IgD-negative memory B cell (primary cell): ENCODE measurements at regions not wholly inside any gene's neighbourhood (a gene's known extent, or its start where the extent isn't known, plus 50 kb on each side); places are given as distances from the start of the nearest gene placed in this dataset.

Experiments
- H3K27ac Mint-ChIP-seq, 3 donors: one replicate each; pipeline ENCODE4 v1.8.0; 2020 to 2022; ENCODE audit warnings: mild to moderate bottlenecking in 3 of 3, mixed read lengths in 3 of 3, moderate library complexity in 1 of 3
- H3K27me3 Mint-ChIP-seq: one replicate; pipeline ENCODE4 v1.8.0; 2021; ENCODE audit warnings: mixed read lengths
- H3K36me3 Mint-ChIP-seq: one replicate; pipeline ENCODE4 v1.8.0; 2020; ENCODE audit warnings: mild to moderate bottlenecking, mixed read lengths
- H3K4me1 Mint-ChIP-seq, 3 donors: one replicate each; pipeline ENCODE4 v1.8.0; 2020 to 2022; ENCODE audit warnings: mixed read lengths in 3 of 3, mild to moderate bottlenecking in 1 of 3
- H3K4me3 Mint-ChIP-seq, 4 donors: one replicate each; pipeline ENCODE4 v1.8.0; 2020 to 2022; ENCODE audit warnings: mild to moderate bottlenecking in 4 of 4, mixed read lengths in 4 of 4, moderate library complexity in 3 of 4
- H3K9me3 Mint-ChIP-seq, 3 donors: one replicate each; pipeline ENCODE4 v1.8.0; 2020 to 2021; ENCODE audit warnings: mixed read lengths in 3 of 3, mild to moderate bottlenecking in 1 of 3

DNA sequence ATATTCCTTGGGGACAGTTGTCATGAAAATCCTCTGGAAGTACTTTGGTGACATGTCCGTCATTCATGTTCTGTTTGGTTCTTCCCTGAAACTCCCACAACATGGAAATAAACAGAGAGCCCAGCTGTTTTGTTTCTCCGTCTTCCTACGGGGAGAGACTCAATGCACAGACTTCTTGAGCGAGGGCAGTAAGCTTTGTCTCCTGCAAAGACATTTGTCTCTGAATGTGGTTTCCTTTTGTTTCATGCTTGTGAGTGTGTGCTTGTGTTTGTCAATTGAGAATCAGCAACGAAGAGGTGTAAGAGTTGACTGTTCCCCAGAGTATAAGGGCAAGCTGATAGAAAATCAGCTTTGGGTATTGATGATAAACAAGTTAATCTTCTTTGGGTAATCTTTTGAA is 643.0 kb upstream of the RBFOX1 start:
- H3K4me1 Mint-ChIP-seq = no peaks in the 10 kb centered on the region
- H3K9me3 Mint-ChIP-seq = peaks cover 5 to 19% (median 12%) of the 10 kb centered on the region in 3 donors
- H3K4me3 Mint-ChIP-seq = no peak overlapping the region
- H3K36me3 Mint-ChIP-seq = peaks cover 3% of the 10 kb centered on the region
- H3K27me3 Mint-ChIP-seq = no peaks in the 10 kb centered on the region
- H3K27ac Mint-ChIP-seq = no peak overlapping the region

DNA sequence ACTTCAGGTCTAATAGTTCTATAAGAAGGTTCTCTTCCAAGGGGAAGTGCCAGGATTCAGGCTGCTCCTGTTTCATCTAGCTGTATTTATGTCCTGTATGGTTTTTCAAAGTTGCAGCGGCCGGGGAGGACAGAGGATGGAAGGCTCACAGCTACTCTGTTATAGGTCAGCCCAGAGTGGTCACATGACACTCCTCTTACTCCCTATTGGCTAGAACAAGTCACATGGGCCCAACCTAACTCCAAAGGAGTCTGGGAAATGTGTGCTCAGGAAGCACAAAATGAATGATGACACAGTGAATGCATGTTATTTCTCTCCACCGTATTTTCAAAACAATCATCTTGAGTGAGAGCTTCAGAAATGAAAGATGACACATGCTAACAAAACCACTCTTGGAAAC is 645.1 kb upstream of the RBFOX1 start:
- H3K27me3 Mint-ChIP-seq = no peaks in the 10 kb centered on the region
- H3K36me3 Mint-ChIP-seq = peaks cover 3% of the 10 kb centered on the region
- no peak overlapping the region for H3K27ac Mint-ChIP-seq
- H3K9me3 Mint-ChIP-seq = peaks cover 5 to 19% (median 12%) of the 10 kb centered on the region in 3 donors
- no peak overlapping the region for H3K4me3 Mint-ChIP-seq
- no peaks in the 10 kb centered on the region for H3K4me1 Mint-ChIP-seq

DNA sequence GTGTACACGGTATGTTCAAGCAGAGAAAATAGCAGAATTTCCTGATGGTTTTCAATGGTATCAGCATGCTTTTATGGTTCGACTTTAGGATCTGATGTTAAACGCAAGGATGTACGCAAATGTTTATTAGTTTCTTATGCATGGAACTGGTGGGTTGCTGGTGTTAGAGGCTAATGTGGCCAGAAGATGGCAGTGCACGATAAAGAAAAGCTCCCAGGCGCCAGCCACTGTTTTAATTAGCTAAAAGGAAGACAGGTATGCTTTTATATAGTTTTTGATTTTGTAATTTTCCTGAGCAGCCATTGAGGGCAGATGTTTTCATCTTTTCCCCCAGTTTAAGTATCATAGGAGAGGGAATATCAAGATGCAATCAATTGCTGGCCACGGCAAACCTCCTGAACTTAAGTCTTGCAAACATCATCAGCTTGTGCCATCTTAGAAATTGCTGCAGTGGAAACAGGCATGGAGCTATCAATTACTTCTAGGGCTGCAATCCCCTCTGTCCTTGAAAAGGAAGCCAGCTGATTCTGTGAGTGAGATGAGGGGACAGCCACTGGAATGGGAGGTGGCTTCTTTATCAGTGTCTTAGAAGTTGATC is 648.5 kb upstream of the RBFOX1 start:
- Mint-ChIP-seq H3K36me3 (peaks cover 3% of the 10 kb centered on the region), H3K9me3 (peaks cover 5 to 19% (median 17%) of the 10 kb centered on the region in 3 donors), H3K27ac (no peak overlapping the region), H3K4me1 (no peaks in the 10 kb centered on the region), H3K4me3 (no peak overlapping the region), H3K27me3 (no peaks in the 10 kb centered on the region)

DNA sequence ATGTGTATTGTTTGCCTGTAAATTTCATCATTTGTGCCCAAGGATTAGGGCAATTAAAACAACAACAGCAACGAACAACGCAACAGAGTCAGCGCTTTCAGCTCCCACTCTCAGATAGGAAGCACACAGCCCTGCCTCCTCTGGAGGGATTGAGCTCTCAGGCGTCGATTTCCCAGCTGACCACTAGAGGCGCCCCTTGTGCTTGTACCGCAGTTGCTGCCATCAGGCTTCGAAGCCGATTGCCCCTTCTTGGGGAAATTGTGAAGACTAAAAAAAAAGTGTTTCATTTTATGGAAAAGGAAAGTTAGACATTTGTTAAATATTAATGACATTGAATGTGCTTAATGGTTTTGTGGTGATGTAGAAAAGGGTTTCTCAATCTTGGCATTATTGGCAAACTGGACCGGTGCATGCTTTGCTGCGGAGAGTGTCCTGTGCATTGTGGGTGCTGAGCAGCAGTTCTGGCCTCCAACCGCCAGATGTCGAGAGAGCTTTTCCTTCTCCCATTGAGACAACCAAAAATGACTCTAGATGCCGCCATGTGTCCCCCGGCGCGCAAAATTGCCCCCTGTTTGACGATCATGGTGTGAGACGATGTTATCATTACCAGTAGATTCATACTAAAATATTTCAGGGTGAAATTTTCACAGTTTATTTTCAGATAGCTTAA is 650.4 kb upstream of the RBFOX1 start:
- Mint-ChIP-seq H3K4me3 (no peak overlapping the region), H3K27me3 (no peaks in the 10 kb centered on the region), H3K27ac (no peak overlapping the region), H3K4me1 (no peaks in the 10 kb centered on the region), H3K9me3 (peaks cover 5 to 11% (median 9%) of the 10 kb centered on the region in 3 donors), H3K36me3 (no peaks in the 10 kb centered on the region)

DNA sequence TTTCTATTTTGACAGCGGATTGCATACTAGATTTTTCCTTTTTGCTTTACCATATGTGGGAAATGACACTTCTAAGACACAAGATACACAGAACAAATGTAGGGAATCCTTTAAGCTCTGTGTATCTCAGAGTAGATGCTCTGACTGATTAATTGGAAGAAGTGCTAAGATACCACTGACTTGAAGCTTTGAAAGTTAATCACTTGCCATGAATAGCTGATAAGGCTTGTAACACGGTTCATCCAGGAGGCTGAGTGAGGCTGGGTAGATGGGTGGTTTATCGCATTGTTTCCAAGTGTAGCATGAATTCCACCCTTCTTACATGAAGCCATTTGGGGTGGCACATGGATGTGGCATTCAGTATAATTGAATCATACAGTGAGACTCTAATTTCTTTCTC is 654.1 kb upstream of the RBFOX1 start:
- Mint-ChIP-seq H3K27me3 (no peaks in the 10 kb centered on the region), H3K4me3 (no peak overlapping the region), H3K27ac (no peak overlapping the region), H3K4me1 (no peaks in the 10 kb centered on the region), H3K9me3 (peaks cover 1 to 19% (median 3%) of the 10 kb centered on the region in 3 donors), H3K36me3 (no peaks in the 10 kb centered on the region)

DNA sequence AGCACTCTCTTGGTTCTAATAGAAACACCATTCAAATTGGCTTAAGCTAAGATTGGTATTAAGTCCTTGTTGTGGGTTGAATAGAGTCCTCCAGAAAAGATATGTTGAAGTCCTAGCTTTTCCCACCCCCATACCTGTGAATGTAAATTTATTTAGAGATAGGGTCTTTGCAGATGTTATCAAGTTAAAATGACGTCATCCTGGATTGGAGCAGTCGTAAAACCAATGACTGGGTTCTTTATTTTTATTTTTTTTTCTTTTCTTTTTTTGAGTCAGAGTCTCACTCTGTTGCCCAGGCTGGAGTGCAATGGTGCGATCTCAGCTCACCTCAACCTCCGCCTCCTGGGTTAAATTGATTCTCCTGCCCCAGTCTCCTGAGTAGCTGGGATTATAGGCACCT is 658.6 kb upstream of the RBFOX1 start:
- Mint-ChIP-seq H3K36me3 (no peaks in the 10 kb centered on the region), H3K9me3 (peaks cover 3 to 14% (median 5%) of the 10 kb centered on the region in 3 donors), H3K27ac (no peak overlapping the region), H3K27me3 (no peaks in the 10 kb centered on the region), H3K4me3 (no peak overlapping the region), H3K4me1 (no peaks in the 10 kb centered on the region)

DNA sequence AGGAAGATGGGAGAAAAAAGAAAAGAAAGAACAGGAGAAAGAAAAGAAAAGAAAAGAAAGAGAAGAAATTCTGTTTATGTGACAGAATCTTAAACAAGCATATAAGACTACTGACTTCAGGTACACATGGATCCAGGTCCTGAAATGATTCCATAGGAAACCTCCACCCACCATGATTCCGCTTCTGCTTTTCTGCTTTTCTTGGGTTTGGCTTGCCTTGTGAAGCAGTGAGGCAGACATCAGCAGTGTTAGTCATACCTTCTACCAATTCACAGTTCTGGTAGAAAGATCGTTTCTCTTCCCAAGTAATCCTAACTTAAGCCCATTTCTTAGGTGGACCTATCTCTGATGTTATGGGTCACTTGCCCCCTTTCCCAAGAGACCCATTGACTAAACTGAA is 660.1 kb upstream of the RBFOX1 start:
- Mint-ChIP-seq H3K9me3 (peaks cover 3 to 19% (median 4%) of the 10 kb centered on the region in 3 donors), H3K27ac (no peak overlapping the region), H3K27me3 (no peaks in the 10 kb centered on the region), H3K36me3 (no peaks in the 10 kb centered on the region), H3K4me3 (no peak overlapping the region), H3K4me1 (no peaks in the 10 kb centered on the region)

DNA sequence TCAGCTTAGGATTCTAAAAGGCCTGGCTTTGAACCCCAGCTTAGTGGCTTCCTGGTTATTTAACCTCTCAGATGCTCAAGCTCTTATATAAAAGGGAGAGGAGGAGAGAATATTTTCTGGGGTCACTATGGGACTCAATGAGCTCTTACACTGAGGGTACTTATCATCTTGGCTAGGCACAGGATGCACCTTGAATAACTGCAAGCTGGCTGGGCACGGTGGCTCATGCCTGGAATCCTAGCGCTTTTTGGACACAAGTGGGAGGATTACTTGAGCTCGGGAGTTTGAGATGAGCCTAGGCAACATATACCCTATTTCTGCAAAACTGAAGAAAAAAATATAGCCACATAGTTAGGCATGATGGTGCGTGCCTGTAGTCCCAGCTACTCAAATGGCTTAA is 665.3 kb upstream of the RBFOX1 start:
- H3K4me1 Mint-ChIP-seq = no peaks in the 10 kb centered on the region
- no peaks in the 10 kb centered on the region for H3K36me3 Mint-ChIP-seq
- peaks cover 0 to 8% (median 6%) of the 10 kb centered on the region in 3 donors for H3K9me3 Mint-ChIP-seq
- no peaks in the 10 kb centered on the region for H3K27me3 Mint-ChIP-seq
- no peak overlapping the region for H3K27ac Mint-ChIP-seq
- H3K4me3 Mint-ChIP-seq = no peak overlapping the region

DNA sequence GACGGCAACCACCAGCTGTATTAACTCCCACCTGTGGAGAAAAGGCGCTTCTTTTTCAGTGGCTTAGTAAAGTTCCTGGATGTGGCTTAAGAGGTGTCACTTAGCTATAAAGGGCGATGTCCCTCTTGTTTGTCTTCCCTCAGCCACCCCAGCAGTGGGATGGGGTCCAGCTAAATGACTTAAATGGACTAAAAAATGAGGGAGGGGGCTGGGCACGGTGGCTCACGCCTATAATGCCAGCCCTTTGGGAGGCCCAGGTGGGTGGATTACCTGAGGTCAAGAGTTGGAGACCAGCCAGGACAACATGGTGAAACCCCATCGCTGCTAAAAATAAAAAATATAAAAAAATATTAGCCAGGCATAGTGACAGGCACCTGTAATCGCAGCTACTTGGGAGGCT is 667.5 kb upstream of the RBFOX1 start:
- H3K4me1 Mint-ChIP-seq = no peaks in the 10 kb centered on the region
- no peak overlapping the region for H3K27ac Mint-ChIP-seq
- H3K9me3 Mint-ChIP-seq = peaks cover 3 to 8% (median 4%) of the 10 kb centered on the region in 3 donors
- no peaks in the 10 kb centered on the region for H3K27me3 Mint-ChIP-seq
- H3K36me3 Mint-ChIP-seq = no peaks in the 10 kb centered on the region
- no peak overlapping the region for H3K4me3 Mint-ChIP-seq

DNA sequence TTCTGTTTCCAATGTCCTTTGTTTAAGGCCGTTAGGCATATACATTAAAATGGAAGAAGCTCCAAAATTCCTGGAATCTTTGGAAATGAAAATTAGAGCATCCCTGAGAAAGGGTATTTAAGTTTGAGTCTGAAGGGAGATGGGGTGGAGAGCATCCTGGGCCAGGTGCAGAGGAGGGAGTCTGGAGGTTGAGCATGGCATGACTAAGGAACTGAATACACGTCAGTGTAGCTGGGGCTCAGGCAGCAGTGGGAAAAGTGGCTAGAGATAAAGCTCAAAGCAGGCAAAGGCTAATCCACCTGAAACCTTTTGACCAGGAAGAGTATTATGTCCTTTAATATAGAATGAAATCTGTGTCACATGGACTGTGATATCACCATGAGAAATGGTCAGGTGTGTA is 669.0 kb upstream of the RBFOX1 start:
- Mint-ChIP-seq H3K27ac (no peak overlapping the region), H3K4me3 (no peak overlapping the region), H3K27me3 (no peaks in the 10 kb centered on the region), H3K9me3 (peaks cover 3 to 8% (median 4%) of the 10 kb centered on the region in 3 donors), H3K4me1 (no peaks in the 10 kb centered on the region), H3K36me3 (no peaks in the 10 kb centered on the region)

DNA sequence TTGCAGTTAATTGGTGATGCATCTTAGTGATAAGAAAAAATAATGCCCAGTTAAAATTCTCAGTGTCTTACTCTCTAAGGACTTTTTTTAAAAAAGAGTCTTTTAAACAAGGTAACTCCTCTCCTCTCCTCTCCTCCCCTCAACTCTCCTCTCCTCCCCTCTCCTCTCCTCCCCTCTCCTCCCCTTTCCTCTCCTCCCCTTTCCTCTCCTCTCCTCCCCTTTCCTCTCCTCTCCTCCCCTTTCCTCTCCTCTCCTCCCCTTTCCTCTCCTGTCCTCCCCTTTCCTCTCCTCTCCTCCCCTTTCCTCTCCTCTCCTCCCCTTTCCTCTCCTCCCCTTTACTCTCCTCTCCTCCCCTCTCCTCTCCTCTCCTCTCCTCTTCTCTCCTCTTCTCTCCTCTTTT is 675.9 kb upstream of the RBFOX1 start:
- Mint-ChIP-seq H3K4me1 (no peaks in the 10 kb centered on the region), H3K36me3 (no peaks in the 10 kb centered on the region), H3K27me3 (no peaks in the 10 kb centered on the region), H3K27ac (no peak overlapping the region), H3K9me3 (peaks cover 3 to 6% (median 4%) of the 10 kb centered on the region in 3 donors), H3K4me3 (no peak overlapping the region)

DNA sequence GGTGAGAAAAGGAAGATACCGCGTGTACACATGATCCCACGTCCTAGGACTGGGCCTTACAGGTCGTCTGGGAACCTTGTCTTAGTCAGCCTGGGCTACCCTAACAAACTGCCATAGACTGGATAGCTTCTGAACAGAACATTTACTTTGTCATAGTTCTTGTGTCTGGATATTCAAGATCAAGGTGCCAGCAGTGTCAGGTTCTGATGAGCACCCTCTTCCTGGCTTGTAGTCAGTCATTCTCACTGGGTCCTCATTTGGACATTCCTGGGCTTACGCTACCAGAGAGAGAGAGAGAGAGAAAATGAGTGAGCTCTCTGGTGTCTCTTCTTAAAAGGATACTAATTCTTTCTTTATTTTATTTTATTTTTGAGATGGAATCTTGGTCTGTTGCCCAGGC is 685.8 kb upstream of the RBFOX1 start:
- H3K4me3 Mint-ChIP-seq = no peak overlapping the region
- H3K27ac Mint-ChIP-seq = no peak overlapping the region
- peaks cover 0 to 1% (median 0%) of the 10 kb centered on the region in 3 donors for H3K9me3 Mint-ChIP-seq
- no peaks in the 10 kb centered on the region for H3K36me3 Mint-ChIP-seq
- H3K27me3 Mint-ChIP-seq = no peaks in the 10 kb centered on the region
- H3K4me1 Mint-ChIP-seq = no peaks in the 10 kb centered on the region

DNA sequence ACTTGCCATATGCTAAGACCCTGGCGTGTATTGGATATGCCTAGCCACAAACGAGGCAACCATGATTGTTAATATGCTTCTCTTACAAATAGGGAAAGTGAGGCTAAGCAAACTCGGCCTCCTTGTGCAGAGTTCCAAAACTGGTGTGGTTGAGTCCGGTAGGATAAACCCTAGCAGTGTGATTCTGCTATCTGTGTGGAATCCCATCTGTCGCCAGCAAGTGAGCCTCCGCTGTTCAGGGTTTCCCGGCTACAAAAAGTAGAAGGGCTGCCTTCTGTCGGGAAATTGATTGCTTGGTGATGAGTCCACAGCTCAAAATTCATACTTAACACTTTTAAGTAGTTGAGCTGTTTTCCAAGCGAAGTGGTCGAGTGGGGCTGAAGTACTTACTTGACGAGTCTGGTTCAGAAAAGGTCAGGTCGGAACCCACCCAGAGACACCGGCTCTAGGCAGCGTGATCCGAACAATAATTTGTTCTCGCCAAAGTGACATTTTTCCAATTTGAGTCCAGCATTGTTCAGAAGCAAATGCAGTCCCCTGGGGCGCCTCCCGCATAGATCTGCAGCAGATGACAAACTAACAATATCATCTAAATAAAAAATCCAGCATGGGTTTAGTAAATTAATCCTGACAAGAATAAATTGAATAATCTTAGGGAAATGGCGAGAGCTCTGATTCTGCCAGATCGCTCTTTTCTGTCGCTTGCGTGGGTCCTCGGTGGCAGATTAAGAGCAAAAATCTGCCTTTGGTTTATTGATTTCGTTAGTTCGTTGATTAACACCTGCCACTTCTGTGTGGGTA is 686.7 kb upstream of the RBFOX1 start:
- no peaks in the 10 kb centered on the region for H3K4me1 Mint-ChIP-seq
- H3K9me3 Mint-ChIP-seq = peaks cover 0 to 1% (median 0%) of the 10 kb centered on the region in 3 donors
- H3K27me3 Mint-ChIP-seq = no peaks in the 10 kb centered on the region
- no peak overlapping the region for H3K27ac Mint-ChIP-seq
- no peaks in the 10 kb centered on the region for H3K36me3 Mint-ChIP-seq
- H3K4me3 Mint-ChIP-seq = no peak overlapping the region

DNA sequence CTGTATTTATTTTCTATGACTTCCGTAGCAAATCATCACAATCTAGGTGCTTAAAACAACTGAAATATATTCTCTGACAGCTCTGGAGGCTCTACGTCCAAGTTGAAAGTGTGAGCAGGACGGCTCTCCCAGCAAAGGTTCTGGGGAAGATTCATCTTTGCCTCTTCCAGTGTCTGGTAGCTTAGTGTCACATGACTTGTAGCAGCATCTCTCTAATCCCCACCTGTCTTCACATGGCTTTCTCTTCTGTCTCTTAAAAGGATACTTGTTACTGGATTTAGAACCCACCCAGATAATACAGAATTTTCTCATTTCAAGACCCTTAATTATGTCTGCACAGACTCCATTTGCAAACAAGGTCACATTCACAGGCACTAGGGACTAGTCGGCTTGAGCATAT is 687.7 kb upstream of the RBFOX1 start:
- Mint-ChIP-seq H3K27ac (no peak overlapping the region), H3K4me3 (no peak overlapping the region), H3K27me3 (no peaks in the 10 kb centered on the region), H3K4me1 (no peaks in the 10 kb centered on the region), H3K9me3 (no peaks in the 10 kb centered on the region), H3K36me3 (no peaks in the 10 kb centered on the region)

DNA sequence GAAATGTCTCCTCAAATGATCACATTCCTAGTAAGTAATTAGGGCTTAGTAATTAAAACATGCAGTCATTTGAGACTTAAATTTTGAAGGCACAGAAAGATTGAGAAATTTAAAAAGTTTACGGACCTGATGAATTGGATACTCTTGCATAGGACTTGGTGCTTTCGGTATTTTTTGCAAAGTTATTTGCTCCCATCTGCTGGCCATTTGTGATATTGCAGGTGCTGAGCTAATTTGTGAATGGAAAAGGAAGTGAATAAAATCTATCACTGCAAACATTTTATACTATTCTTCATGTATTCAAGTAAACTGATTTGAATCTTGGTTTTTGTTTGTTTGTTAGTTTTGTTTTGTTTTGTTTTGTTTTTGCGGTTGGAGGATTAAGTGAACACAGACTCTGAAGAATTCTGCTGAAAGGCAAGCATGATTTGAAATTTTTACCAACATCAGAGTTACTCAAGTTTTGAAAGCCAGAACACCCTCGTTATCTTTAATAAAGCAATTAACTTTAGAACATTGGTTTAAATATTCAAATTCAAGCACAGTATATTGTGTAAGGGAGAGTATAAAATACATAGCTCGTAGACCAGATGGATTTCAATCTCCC is 689.5 kb upstream of the RBFOX1 start:
- Mint-ChIP-seq H3K4me3 (no peak overlapping the region), H3K9me3 (no peaks in the 10 kb centered on the region), H3K36me3 (no peaks in the 10 kb centered on the region), H3K4me1 (no peaks in the 10 kb centered on the region), H3K27me3 (no peaks in the 10 kb centered on the region), H3K27ac (no peak overlapping the region)
